ENCODE measurements at regions not wholly inside any gene's neighbourhood (a gene's known extent, or its start where the extent isn't known, plus 50 kb on each side); places are given as distances from the start of the nearest gene placed in this dataset.

DNA sequence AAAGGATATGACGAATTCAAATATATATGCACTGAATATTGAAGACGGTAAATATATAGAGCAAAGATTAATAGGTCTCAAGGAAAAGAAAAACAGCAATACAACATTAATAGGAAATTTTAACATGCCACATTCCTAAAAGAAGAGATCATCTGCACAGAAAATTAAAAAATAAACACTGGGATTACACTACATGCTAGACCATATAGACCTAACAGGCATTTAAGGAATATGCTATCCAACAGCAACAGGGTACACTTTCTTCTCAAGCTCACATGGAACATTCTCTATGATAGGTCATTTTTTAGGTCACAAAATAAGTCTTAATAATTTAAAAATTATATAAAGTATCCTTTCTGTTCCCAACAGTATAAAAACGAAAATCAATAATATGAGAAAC, 1038.3 kb downstream of the KCNT2 start:
- DNase-seq (ENCODE audit: low read depth, low spot score) = no peak

DNA sequence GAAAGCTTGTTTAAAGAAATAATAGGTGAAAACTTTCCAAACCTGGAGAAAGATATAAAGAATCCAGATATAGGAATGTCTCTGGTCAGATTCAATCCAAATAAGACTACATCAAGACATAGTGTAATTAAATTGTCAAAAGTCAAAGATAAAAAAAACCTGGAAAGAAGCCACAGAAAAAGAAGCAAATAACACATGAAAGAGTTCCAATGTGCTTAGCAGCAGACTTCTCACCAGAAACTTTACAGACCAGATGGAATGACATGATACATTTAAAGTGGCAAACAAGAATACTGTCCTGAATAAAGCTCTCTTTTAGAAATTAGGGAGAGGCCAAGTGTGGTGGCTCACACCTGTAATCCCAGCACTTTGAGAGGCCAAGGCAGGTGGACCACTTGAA, 1039.9 kb downstream of the KCNT2 start:
- no peak for DNase-seq (ENCODE audit: low read depth, low spot score)

DNA sequence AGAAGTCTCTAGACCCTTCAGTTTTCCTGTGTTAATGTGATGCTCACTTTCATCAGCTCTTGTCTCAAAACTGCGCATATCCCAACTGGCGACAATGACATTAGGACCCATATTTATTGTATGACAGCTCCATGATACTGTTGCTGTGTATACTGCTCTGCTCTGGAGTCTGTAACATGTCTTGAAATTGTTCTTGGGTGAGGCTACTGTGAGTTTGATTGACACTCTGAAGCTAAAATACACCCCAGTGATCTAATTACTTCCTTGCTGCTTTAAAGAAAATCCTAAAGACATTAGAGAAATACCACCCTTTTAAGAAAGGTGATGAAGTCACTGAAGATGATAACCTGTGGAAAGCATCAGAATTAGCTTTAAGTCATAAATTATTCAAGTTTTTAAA, 1046.2 kb downstream of the KCNT2 start:
- DNase-seq (ENCODE audit: low read depth, low spot score) = no peak

DNA sequence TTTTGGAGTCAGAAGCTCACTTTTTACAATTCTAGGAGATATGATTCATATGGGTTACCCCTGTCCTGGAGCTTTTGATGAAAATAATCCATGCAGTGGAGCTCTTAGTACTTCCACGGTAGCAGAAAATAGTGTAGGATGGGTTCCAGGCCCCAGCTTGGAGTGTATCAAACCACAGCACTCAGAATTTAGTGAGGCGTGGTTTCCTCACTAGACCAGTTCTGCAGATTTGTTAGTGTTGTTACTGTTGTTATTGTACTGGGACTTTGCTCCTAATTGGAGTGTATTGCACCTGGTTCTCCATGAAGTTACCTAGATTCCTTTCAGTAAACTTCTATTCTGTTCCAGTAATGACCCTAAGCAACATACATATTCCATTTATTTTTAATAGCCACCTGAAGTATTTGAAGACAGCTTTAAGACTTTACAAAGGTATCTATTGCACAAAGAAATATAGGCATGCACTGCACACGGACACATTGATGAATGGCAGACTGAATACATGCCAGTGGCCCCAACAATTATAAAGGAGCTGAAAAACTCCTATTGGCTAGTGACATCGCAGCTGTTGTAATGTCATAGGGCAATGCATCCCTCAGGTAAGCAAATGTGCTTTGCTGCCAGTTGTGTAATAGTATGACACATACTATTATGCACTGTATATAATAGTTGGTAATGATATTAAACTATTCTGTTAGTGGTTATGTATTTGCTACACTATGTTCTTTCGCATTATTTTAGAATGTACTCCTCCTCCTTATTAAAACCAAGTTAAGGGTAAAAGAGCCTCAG, 1058.0 kb downstream of the KCNT2 start:
- DNase-seq (ENCODE audit: low read depth, low spot score) = no peak

DNA sequence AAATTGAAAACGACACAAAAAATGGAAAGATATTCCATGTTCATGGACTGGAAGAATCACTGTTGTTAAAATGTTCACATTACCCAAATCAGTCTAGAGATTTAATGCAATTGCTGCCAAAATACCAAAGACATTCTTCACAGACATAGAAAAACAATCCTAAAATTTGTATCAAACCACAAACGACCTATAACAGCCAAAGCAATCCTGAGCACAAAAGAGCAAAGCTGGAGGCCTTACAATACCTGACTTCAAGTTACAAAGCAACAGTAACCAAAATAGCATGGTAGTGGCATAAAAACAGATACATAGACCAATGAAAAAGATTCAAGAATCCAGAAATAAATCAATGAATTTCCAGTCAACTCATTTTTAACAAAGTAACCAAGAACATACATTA, 1077.3 kb downstream of the KCNT2 start:
- no peak for DNase-seq (ENCODE audit: low read depth, low spot score)

DNA sequence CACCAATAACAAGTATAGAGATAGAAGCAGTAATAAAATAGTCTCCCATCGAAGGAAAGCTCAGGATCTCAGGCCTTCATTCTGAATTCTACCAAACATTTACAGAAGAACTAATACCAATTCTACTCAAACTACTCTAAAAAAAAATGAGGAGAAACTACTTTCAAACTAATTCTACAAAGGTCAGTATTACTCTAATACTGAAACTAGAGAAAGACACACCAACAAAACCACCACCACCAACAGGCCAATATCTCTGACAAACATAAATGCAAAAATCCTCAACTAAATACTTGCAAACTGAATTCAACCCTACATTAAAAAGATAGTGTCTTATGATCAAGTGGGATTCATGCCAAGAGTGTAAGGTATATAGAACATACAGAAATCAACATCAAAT, 1078.4 kb downstream of the KCNT2 start:
- DNase-seq (ENCODE audit: low read depth, low spot score) = no peak

DNA sequence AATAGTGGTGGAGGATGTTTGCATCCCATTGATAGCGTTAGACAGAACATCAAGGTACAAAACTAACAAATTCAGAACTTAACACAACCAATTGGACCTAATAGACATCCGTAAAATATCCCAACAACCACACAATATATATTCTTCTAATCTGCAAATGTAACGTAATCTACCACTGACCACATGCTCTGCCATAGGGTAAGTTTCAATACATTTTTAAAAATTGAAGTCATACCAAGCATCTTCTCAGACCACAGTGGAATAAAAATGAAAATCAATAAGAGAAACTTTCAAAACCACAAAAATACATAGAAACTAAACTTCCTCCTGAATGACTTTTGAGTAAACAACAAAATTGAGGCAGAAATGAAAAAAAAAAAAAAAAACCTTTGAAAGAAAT, 1087.5 kb downstream of the KCNT2 start:
- no peak for DNase-seq (ENCODE audit: low read depth, low spot score)

DNA sequence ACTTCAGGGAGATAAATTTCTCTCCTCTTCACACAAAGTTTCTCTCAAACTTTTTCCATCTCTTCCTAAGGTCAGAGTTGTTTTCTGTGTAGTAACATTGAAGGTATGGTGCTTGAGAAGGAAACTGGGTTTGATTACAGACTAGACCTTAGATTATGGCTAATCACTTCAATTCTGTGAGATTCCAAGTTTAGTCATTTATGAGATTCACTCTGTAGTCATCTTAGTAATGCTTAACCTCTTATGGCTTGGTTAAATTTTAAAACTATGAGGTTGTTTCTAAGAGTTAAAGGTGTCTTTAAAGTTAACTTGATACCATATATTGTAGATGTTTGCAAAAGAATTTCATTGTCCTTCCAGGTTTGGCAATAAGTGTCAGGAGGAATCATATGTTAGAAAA, 1092.2 kb downstream of the KCNT2 start:
- no peak for DNase-seq (ENCODE audit: low read depth, low spot score)

DNA sequence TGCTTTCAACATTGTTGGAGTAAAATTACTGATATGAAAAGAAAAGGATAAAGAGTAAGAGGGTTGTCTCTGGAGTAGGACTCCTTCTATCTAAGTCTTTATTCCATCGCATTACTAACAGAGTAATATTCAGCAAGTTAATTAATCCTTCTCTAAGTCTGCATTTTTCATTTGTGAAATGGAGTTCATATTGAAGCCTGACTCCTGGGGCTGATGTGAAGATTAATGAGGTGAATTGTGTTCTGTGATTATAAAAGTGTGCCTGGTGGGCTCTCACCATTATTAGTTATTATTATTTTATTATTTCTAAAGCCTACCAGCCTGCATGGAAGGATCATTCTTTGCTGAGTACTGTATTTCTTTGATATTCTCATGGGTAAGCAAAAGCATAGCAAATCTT, 1096.7 kb downstream of the KCNT2 start:
- DNase-seq (ENCODE audit: low read depth, low spot score) = no peak

DNA sequence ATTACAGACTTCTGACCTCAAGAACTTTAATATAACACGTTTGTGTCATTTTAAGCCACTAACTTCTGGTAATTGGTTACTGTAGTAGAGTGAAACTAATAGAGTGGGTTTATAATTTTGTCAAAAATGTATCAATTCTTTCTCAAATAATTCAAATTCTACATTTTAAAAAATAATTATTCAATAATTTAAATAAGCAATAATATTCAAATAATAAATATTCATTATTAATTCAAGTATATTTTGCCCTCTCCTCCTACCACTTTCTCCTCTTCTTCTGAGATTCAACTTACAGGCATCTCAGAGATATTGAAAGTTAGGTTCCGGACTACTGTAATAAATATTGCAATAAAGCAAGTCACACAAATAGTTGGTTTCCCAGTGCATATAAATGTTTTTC, 1107.1 kb downstream of the KCNT2 start:
- DNase-seq (ENCODE audit: low read depth, low spot score) = no peak

DNA sequence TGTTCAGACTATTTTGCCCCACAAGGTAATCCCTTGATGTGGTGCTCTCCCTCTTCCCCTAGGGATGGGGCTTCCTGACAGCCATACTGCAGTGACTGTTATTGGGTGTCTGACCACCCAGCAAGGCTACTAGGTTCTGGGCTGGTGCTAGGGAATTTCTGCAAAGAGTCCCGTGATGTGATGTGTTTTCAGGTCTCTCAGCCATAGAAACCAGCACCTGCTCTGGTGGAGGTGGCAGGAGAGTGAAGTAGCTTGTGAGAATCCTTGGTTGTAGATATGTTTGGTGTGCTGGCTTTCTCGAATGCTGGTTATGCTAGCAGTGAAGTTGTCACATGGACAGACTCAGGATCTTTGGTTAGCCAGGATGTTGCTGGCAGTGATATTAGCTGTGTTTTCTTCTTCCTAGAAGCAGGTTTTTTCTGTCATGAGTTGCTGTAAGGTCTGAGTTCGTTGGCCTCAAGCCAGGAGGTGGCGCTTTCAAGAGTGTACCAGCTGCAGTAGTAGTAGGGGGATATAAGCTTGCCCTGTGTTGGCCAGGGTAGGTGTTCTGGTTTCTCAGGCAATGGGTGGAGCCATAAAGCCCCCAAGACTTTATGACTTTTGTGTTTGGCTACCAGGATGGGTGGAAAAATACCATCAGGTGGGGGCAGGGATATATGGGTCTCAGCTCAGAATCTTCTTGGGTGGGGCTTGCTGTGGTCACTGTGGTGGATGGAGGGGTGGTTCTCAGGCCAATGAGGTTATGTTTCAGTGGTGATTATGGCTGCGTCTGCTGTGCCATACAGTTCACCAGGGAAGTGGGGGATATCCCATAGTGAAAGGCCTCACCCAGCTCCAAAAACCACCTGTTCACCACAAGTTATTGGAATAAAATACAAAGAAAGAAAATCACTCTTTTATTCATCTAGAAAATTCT, 1112.3 kb downstream of the KCNT2 start:
- DNase-seq (ENCODE audit: low read depth, low spot score) = no peak

DNA sequence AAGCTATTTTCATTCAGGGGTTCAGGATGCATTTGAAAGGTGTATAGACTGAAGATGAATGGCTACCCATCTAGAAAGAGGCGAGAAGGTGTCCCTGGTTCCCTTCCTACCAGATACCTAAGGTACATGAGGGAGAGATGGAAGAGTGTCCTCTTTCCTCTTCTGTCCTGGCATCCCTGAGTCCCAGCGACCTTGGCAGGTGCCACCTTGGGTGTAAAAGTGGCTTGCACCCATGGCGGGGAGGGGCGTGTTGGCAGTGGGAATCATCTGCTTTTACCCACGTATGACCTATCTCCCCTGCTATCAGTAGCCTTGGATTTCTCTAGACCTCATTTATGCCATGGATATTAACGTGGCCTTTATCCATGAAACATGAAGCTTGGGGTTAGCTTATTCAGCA, 1126.1 kb downstream of the KCNT2 start:
- DNase-seq (ENCODE audit: low read depth, low spot score) = no peak

DNA sequence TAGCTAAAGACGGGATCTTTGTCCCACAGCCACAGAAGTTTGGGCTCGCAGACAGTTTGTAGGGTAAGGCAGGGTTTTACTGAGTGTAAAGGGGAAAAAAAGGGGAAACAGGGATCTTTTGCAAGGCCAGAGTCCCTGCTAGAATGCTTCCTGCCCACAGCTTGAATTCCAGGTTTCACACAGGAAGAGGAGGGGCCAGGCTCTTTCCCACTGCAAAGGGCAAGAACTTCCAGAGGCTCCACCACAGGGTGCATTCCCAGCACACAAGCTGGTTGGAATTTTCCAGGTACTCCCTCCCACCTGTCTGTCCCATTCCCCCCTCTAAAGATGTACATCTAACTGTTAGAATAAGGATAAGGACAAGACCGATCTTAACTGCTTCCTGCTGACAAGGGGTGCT, 1126.9 kb downstream of the KCNT2 start:
- DNase-seq (ENCODE audit: low read depth, low spot score) = no peak

DNA sequence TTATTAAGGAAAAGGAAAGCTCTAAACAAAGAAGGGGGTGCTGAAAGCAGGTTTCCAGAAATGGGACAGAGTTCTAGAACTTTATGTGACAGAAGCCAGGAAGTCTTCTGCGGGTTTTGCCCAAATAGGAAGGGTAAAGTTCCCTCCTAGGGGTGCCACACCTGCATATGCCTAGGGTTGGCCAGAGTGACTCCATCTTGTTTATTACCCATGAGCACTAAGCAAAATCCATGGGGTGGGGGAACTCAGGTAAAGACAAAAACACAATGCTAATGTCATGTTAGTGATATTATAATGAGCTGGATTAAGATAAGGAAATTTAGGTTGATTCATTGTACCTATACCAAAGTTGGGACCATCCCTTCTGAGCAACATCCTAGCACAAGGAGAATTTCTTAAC, 1132.7 kb downstream of the KCNT2 start:
- DNase-seq (ENCODE audit: low read depth, low spot score) = no peak

DNA sequence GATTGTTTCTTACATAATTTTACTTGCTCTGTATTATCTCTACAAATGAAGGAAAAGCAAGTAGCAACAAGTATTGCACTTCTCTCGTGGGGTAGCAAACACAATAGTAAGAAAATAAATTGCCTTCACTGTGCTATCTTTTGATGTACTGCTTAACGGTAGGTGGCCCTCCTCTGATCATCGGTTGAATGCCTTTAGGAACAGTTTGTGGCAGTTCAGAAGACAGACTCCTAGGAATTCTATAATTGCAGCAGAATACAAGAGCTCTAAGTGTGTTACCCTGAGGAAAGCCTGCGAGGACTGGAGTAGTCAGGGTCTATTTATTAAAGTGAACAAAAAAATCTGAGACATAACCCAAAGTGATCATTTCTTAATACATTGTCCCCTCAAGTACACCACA, 1135.9 kb downstream of the KCNT2 start:
- no peak for DNase-seq (ENCODE audit: low read depth, low spot score)

DNA sequence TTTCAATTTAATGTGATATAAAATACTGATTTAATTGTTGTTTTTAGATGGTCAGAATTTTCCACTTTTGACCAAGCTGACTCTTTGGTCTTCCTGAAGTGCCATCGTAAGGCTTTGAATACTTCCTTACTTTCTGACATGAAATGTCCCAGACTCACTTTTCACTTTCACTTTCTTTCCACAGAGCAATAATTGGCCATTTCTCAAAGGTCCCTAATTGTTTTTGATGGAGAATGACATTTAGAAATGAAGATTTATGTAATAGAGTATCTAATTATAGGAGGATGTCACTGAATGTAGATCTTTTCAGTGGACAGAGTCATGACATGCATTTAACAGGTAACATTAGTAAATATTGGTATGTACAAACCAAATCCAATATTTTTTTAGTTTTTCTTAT, 1141.6 kb downstream of the KCNT2 start:
- no peak for DNase-seq (ENCODE audit: low read depth, low spot score)

DNA sequence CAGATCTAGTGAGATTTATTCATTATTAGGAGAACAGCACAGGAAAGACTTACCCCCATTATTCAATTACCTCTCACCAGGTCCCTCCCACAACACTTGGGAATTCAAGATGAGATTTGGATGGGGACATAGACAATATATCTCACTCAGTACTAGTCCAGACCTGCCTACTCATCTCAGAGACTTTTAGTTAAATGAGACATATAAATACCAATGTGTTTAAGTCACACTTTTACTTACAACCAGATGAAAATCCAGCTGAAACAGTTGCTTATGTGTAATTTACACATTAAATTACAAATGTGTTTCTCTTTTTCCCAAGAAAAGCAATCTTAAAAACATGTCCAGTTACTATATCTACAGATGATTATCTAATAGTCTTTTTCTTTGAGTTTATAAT, 1145.6 kb downstream of the KCNT2 start:
- no peak for DNase-seq (ENCODE audit: low read depth, low spot score)

DNA sequence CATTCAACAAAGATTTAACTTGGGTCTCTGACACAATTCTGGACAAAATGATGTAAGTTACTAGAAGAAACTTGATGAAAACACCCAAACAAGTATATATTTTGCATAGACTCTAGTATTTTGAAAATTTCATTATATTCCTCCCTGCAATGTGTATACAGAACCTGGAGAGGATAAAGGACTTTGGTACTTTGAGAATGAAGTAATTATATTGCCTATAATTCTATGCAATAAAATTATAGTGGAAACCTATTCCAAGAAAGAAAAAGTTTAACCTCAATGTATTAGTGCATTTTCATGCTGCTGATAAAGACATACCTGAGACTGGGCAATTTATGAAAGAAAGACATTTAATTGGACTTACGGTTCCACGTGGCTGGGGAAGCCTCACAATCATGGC, 1146.1 kb downstream of the KCNT2 start:
- DNase-seq (ENCODE audit: low read depth, low spot score) = no peak

DNA sequence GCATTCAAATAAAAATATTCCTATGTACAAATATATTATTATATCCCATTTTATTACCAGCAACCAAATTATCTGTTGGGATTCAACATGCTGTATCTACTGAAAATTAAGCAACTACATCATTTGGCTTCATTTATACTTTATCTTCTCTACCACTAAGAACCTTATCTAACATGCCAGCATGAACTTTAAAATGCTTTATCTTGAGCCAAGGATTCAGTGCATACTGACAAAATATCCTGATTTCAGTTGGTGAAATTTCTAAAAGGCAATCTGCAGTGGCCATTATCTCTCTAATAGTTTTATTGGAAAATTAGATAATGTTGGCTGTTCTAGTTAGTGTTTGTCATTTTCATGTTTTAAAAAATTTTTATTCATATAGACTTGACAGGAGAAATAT, 1149.9 kb downstream of the KCNT2 start:
- no peak for DNase-seq (ENCODE audit: low read depth, low spot score)

DNA sequence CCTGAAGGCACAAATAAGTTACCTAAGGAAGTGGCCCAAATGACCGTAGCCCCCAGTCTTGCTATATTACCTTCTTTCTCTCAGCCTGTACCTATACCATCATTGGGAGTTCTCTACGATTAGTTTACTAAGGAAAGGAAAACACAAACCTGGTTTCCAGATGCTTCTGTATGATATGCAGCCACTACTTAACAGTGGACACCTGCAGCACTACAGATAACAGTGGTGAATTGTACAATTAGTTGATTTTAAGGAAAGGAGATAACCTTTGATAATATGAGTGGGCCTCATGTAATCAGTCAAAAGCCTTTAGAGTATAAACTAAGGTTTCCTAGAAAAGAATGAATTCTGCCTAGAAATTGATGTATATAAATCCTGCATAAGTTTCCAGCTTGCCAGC, 1157.4 kb downstream of the KCNT2 start:
- no peak for DNase-seq (ENCODE audit: low read depth, low spot score)

DNA sequence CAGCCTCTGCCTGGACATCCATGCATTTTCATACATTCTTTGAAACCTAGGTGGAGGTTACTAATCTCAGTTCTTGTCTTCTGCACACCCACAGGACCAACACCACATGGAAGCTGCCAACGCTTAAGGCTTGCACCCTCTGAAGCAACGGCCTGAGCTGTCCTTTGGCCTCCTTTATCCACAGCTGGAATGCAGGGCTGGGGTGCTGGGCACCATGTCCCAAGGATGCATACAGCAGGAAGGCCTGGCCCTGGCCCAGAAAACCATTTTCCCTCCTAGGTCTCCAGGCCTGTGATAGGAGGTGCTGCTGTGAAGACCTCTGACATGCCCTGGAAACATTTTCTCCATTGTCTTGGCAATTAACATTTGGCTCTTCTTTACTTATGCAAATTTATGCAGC, 1168.6 kb downstream of the KCNT2 start:
- DNase-seq (ENCODE audit: low read depth, low spot score) = no peak

DNA sequence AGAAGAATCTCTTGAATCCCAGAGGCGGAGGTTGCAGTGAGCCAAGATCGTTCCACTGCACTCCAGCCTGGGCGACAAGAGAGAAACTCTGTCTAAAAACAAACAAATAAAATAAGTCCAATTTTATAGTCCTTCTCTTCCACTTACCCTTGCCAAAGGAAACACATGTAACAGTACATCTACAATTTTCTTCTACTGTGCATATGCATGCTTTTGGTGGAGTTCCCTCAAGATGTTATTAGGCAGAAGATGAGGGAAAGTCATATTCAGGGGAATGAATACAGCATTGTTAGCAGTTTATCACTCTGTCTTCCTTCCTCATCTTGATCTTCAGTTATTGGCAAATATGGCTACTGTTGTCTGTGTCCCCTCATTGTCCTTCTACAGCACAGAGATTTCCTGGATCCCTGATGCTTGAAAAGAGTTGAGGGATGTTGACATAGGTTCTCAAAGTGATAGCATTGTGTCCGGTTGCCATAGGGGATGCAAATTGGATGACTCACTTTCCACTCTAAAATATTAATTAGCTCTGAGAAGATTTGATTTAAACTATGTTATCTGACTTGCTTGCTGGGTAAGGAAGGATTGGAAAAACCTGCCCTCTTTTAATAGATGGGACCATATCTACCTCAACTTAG, 1173.6 kb downstream of the KCNT2 start:
- DNase-seq (ENCODE audit: low read depth, low spot score) = no peak

Data from pulmonary artery endothelial cell (primary cell).